ACHN (cell line): ENCODE measurements at regions not wholly inside any gene's neighbourhood (a gene's known extent, or its start where the extent isn't known, plus 50 kb on each side); places are given as distances from the start of the nearest gene placed in this dataset.

Experiments
- DNase-seq: peaks from one replicate; pipeline ENCODE4 v3.0.0-alpha.2; 2015
- in situ Hi-C: cut with HindIII; loops from 2 replicates; pipeline ENCODE4 v1.10.0; 2017; ENCODE audit warnings: low sequenced_read_pairs, low pct_ligation_motif_present, low pct_unique_long_range_greater_than_20kb

DNA sequence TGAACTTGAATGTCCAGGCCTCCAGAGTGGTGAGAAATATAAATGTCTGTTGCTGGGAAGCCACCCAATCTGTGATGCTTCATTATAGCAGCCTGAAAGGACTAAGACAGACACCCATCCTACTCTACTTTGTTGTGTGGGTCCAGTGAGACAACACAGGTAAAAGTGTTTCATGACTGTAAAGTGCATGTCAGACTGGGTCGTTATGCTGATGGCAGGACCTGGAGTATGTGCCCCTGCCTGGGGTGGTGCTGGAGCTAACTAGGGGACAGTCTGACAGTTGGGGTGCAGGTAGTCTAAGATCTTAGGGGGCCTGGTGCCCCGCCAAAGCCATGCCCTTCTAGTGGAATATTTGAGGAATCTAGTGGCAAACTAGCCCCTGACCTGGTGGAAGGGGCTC, 165.6 kb downstream of the TRIM29 start:
- in situ Hi-C loops: no loop called here
- no peak for DNase-seq

- no peak for DNase-seq
- in situ Hi-C loops: no loop called here
Observed at GRCh38 chr11:119970555-119971304, 167.2 kb downstream of the TRIM29 start.

- in situ Hi-C loops: no loop called here
- no peak for DNase-seq
Observed at GRCh38 chr11:119964136-119965025, 173.5 kb downstream of the TRIM29 start.

DNA sequence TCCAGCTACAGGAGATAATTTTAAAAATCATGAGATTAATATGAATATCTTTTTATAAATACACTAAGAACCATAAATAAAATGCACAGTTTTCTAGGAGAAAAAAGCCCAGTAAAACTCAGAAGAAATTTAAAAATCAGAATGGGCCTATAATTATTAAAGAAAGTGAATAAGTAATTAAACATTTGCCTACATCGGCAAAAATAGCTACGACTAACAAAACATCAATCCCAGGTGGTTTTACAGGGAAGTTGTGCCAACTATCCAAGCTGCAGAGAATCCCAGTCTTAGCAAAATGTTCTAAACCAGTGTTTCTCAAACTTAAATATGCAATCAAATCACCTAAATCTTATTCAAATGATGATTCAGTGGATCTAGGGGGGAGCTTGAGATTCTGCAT, 180.0 kb downstream of the TRIM29 start:
- in situ Hi-C loops: no loop called here
- no peak for DNase-seq

GRCh38 chr11:119952441-119952840, 185.5 kb downstream of the TRIM29 start:
- DNase-seq: no peak
- in situ Hi-C loops: no loop called here

- DNase-seq: no peak
- in situ Hi-C loops: no loop called here
Observed at GRCh38 chr11:119943298-119943655, 194.6 kb downstream of the TRIM29 start.

GRCh38 chr11:119942583-119943297, 195.2 kb downstream of the TRIM29 start:
- in situ Hi-C loops: no loop called here
- DNase-seq: no peak

DNA sequence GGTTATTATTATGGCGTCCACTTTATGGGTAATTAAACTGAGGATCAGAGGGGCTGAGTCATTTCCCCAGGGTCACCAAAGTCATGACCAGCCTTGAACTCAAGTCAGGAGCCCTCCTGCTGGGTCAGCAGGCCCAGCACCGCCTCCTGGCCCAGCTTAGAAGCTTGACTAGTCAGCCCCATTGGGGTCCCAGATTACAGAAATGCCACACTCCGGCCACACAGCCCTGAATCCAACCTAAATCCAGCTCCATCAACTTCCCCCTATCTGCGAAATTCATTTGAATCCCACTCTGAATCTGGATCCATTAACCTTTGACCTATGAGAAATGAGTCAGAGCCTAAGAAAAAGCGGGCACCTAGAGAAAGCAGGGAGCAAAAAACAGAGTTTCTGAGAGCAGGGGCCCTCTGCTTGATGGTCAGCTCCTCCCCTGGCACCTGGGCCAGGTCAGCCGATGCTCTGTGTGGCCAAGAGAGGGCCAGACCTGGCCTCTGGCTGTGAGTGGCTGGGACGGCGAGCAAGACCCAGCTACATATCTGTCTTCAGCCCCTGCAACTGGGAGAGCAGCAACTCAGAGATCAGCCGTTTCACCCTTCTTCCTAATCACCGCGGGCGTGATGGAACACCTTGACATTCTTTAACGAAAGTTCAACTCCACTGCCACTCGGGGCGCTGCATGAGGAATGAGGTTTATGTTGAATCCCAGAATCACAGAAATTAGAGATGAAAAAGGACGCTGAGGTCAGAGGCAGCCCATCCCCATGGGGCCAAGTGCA, 196.1 kb downstream of the TRIM29 start:
- DNase-seq: no peak
- in situ Hi-C loops: no loop called here

DNA sequence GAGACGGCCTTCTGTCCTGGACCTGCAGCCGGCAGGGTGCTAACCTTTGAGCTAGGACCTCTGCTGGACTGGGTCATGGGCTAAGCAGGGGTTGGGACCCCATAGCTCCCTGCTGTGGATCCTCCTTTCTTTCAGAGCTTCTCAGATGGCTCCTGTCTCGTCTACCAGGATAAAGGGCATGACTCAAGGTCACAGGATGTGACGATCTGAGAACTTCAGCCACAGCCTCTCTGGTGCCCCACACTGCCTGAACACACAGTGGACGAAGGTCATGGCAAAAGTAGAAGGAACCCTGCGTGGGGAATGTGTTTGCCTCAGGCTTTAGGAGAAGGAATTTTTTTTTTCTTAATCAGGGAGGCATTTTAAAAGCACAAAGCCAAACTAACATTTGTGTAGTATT, 196.7 kb downstream of the TRIM29 start:
- no peak for DNase-seq
- in situ Hi-C loops: no loop called here

DNA sequence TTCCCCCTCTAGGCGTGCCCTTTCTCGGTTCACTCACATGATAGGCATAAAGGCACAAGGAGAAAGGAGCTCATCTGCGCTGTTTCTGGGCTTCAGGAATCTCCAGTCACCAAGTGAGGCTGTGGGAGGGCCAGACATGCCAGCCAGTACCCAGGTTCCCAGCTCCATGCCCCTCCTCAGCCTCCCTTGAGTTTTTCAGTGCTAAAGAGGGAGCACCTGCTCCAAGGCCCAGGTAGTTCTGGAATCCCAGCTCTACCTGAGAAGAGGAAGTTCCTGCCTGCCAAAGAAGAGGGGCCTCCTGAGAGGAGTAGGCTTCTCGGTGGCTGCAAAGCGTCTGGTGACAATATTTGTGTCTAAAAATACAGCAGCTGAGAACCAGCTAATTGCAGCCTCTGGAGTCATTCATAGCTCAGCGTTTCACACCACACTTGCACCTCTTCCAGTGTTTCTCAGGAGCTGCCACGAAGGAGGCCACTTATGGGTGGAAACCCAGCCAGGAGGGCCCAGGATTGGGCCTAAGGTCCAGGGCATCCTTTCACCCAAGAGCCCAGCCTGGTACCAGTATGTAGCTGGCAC, 197.4 kb downstream of the TRIM29 start:
- no peak for DNase-seq
- in situ Hi-C loops: no loop called here

DNA sequence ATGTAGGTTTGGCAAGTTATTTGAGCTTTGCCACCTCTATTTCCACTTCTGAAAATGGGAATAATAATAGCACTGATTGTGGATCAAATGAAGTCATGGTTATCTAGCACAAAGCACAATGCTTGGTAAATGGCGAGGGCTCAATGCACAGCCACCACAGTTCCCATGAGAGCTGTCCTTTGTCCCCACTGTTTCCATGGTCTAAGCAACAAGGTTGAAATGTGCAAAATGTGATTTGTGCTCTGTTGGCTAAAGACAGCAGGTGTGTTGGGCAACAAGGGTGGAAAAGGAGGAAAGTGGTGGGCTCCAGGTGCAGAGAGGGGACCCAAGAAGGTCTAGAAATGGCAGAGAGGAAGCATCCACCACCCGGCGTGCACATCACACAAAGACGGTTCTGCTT, 200.5 kb downstream of the TRIM29 start:
- in situ Hi-C loops: no loop called here
- DNase-seq: no peak

DNA sequence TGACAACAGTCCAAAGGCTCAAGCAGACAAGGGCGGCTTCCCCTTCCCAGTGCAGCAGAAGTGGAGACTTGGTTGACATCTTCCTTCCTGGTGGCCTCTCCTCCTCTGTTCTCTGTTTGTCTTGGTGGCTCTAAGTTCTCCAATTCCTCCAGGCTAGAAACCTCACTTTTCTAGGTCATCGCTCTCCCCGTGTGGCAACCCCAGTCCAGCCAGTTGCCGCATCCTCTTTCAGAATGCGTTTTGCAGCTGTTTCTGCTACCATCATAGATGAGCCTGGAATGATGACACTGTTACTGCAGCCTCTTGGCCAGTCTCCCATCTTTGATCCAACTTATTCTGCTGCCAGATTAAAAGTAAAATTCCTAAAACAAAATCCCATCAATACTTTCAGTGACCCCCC, 201.5 kb downstream of the TRIM29 start:
- DNase-seq: no peak
- in situ Hi-C loops: no loop called here

- DNase-seq: no peak
- in situ Hi-C loops: no loop called here
Observed at GRCh38 chr11:119935349-119935925, 202.5 kb downstream of the TRIM29 start.

- no peak for DNase-seq
- in situ Hi-C loops: no loop called here
Observed at GRCh38 chr11:119934866-119935265, 203.0 kb downstream of the TRIM29 start.

DNA sequence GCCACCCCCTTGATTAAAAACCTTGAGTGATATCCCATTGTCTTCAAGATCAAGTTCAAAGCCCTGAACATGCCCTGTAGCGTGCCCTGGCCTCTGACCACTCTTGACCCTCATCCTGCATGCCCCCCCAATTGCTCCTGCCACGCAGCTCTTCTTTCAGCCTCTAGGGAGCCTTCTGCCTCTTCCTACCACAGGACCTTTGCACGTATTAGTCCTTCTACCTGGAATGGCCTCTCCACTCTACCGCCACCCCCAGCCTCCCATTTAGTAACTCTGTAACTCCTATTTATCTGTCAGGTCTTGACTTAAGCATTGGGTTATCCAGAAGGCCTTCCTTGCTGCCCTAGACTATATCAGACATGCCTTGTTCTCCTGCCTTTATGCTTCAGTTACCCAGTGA, 203.6 kb downstream of the TRIM29 start:
- in situ Hi-C loops: no loop called here
- no peak for DNase-seq

GRCh38 chr11:119933584-119933983, 204.3 kb downstream of the TRIM29 start:
- DNase-seq: no peak
- in situ Hi-C loops: no loop called here

GRCh38 chr11:119932828-119933562, 204.0 kb upstream of the NECTIN1 start:
- no peak for DNase-seq
- in situ Hi-C loops: no loop called here
